PC-9 (cell line): ENCODE measurements at regions not wholly inside any gene's neighbourhood (a gene's known extent, or its start where the extent isn't known, plus 50 kb on each side); places are given as distances from the start of the nearest gene placed in this dataset.

Experiments
- CTCF ChIP-seq: fragments of 200-600 bp; sonication (generic); conservative IDR thresholded peaks from 2 replicates; pipeline ENCODE4 v1.6.1; 2017; ENCODE audit warnings: mixed run types, antibody characterized with exemption, mild to moderate bottlenecking, moderate library complexity
- EZH2 ChIP-seq: fragments of 200-600 bp; sonication (generic); IDR thresholded peaks from 2 replicates; pipeline ENCODE4 v1.8.0; 2017; ENCODE audit warnings: antibody characterized with exemption, low read depth

GRCh38 chr5:123690821-123691220, 178.8 kb downstream of the CSNK1G3 start:
- no peak for TF ChIP-seq CTCF
- TF ChIP-seq EZH2: no peak
